Parathyroid adenoma (tissue), 2 donors: ENCODE measurements at regions not wholly inside any gene's neighbourhood (a gene's known extent, or its start where the extent isn't known, plus 50 kb on each side); places are given as distances from the start of the nearest gene placed in this dataset.

ENCODE experiments used
- H2AFZ ChIP-seq: fragments of 300-600 bp; sonication (generic); one replicate; pipeline ENCODE4 v1.7.0; 2017; ENCODE audit warnings: antibody characterized with exemption, mild to moderate bottlenecking
- H3K27ac ChIP-seq: fragments of 300-600 bp; sonication (generic); one replicate; pipeline ENCODE4 v1.7.0; 2017
- H3K27me3 ChIP-seq: fragments of 300-600 bp; sonication (generic); one replicate; pipeline ENCODE4 v1.7.0; 2017; ENCODE audit warnings: low read length; ENCODE audit not compliant: control insufficient read depth, insufficient read depth
- H3K36me3 ChIP-seq: fragments of 300-600 bp; sonication (generic); one replicate; pipeline ENCODE4 v1.7.0; 2017; ENCODE audit warnings: low read length; ENCODE audit not compliant: control insufficient read depth, insufficient read depth
- H3K4me1 ChIP-seq: fragments of 300-600 bp; sonication (generic); one replicate; pipeline ENCODE4 v1.7.0; 2017; ENCODE audit warnings: control low read depth
- H3K4me2 ChIP-seq: fragments of 300-600 bp; sonication (generic); one replicate; pipeline ENCODE4 v1.7.0; 2017; ENCODE audit warnings: low read length
- H3K4me3 ChIP-seq: fragments of 300-600 bp; sonication (generic); one replicate; pipeline ENCODE4 v1.7.0; 2017; ENCODE audit warnings: low read depth, low read length
- H3K79me2 ChIP-seq: fragments of 300-600 bp; sonication (generic); one replicate; pipeline ENCODE4 v1.7.0; 2017; ENCODE audit warnings: control low read depth
- H3K9ac ChIP-seq: fragments of 300-600 bp; sonication (generic); one replicate; pipeline ENCODE4 v1.7.0; 2017; ENCODE audit warnings: mild to moderate bottlenecking
- H3K9me3 ChIP-seq: fragments of 300-600 bp; sonication (generic); one replicate; pipeline ENCODE4 v1.7.0; 2017; ENCODE audit warnings: low read length; ENCODE audit not compliant: control insufficient read depth
- TF ChIP-seq, protein P1 (sequence below): fragments of 300-600 bp; sonication (generic); IDR thresholded peaks from one replicate; pipeline ENCODE4 v1.7.0; 2017; ENCODE audit warnings: antibody characterized with exemption, mild to moderate bottlenecking
- donor health status: primary hyperparathyroidism.

- no peaks in the 10 kb centered on the region for H3K36me3 ChIP-seq
- H2AFZ ChIP-seq, result no peak overlapping the region
- TF ChIP-seq, protein P1, sequence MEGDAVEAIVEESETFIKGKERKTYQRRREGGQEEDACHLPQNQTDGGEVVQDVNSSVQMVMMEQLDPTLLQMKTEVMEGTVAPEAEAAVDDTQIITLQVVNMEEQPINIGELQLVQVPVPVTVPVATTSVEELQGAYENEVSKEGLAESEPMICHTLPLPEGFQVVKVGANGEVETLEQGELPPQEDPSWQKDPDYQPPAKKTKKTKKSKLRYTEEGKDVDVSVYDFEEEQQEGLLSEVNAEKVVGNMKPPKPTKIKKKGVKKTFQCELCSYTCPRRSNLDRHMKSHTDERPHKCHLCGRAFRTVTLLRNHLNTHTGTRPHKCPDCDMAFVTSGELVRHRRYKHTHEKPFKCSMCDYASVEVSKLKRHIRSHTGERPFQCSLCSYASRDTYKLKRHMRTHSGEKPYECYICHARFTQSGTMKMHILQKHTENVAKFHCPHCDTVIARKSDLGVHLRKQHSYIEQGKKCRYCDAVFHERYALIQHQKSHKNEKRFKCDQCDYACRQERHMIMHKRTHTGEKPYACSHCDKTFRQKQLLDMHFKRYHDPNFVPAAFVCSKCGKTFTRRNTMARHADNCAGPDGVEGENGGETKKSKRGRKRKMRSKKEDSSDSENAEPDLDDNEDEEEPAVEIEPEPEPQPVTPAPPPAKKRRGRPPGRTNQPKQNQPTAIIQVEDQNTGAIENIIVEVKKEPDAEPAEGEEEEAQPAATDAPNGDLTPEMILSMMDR, result no peak
- no peaks in the 10 kb centered on the region for H3K27me3 ChIP-seq
- no peak overlapping the region for H3K27ac ChIP-seq
- no peak overlapping the region for H3K4me2 ChIP-seq
- no peaks in the 10 kb centered on the region for H3K79me2 ChIP-seq
- no peaks in the 10 kb centered on the region for H3K9me3 ChIP-seq
- H3K4me1 ChIP-seq, result no peaks in the 10 kb centered on the region
- H3K4me3 ChIP-seq, result no peak overlapping the region
- no peak overlapping the region for H3K9ac ChIP-seq
These were observed 117.5 kb upstream of the ZNF521 start for GRCh38 chr18:25469489-25469888.

DNA sequence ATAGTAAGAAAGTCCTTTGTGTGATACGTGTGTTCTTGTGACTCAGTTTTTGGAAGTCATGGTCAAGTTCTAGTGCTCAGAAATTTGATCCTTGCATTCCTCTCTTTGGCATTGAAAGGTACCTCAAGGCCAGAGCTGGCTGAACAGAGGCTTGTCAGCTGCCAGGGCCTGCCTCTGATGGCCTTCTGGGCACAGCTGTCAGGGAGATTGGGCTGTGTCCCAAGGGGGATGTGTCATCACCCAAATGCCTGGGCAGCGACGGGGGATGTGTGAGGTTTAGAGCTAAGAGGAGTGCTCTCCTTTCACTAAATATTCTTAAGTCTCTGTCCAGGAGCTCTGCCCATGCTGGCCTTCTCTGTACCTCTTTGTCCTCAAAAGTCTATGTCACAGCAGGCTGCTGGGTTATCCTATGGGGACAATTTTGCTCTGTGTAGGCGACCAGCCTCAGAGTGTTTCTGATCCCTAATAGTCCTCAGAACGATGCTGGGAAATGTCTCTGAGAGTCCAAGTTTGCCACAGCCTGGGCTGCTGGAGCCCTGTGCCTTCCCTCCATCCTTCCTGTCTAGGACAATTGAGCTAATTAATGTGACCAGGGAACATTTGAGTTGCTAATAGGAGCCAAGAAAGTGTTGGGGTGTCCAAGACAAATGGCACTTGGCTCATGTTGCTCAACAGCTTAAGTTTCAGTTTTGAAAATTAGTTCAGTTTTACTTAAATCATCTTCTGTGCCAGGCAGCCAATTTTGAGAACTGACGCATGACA, 115.4 kb upstream of the ZNF521 start:
- Histone ChIP-seq H3K9me3 (no peaks in the 10 kb centered on the region), H3K27me3 (no peaks in the 10 kb centered on the region), H3K4me3 (no peak overlapping the region), H3K79me2 (no peaks in the 10 kb centered on the region), H2AFZ (no peak overlapping the region), H3K4me1 (no peaks in the 10 kb centered on the region), H3K9ac (no peak overlapping the region), H3K27ac (no peak overlapping the region), H3K4me2 (no peak overlapping the region), H3K36me3 (no peaks in the 10 kb centered on the region)
- TF ChIP-seq, protein P1, result no peak

DNA sequence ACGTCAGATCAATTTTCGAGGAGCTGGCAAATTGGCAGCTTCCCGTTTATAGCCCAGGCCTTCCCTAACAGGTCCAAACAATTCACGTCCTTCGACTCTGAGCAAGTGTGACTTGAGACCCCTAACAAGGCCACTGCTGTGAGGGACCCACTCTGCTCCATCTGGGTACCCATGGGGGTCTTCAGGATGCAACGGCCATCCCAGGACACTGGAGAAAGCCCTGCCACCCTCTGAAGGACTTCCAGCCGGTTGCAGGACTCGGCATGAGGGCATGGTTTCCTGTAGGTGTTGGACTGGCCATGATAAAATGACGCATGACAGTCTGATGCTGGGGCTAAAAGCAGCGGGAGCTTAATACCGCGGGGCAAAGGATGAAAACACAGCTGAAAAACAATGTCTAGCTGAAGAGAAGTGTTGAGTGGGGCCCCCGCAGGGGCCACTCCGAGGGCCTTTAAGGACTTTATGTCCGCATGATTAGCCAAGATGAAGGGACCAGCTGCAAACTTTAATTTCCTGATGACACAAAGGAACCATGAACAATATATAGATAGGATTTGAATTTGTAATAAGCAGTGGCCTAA, 113.3 kb upstream of the ZNF521 start:
- TF ChIP-seq, protein P1, result no peak
- Histone ChIP-seq H2AFZ (no peak overlapping the region), H3K27me3 (no peaks in the 10 kb centered on the region), H3K4me1 (no peaks in the 10 kb centered on the region), H3K79me2 (no peaks in the 10 kb centered on the region), H3K27ac (no peak overlapping the region), H3K4me3 (no peak overlapping the region), H3K9ac (no peak overlapping the region), H3K9me3 (no peaks in the 10 kb centered on the region), H3K36me3 (no peaks in the 10 kb centered on the region), H3K4me2 (no peak overlapping the region)

GRCh38 chr18:25464227-25464626, 112.3 kb upstream of the ZNF521 start:
- Histone ChIP-seq H3K4me1 (no peaks in the 10 kb centered on the region), H3K79me2 (no peaks in the 10 kb centered on the region), H3K4me2 (no peak overlapping the region), H3K9ac (no peak overlapping the region), H2AFZ (no peak overlapping the region), H3K4me3 (no peak overlapping the region), H3K9me3 (no peaks in the 10 kb centered on the region), H3K27me3 (no peaks in the 10 kb centered on the region), H3K36me3 (no peaks in the 10 kb centered on the region), H3K27ac (no peak overlapping the region)
- TF ChIP-seq, protein P1, result no peak

GRCh38 chr18:25463726-25464125, 111.8 kb upstream of the ZNF521 start:
- H3K27ac ChIP-seq, result no peak overlapping the region
- H3K4me3 ChIP-seq, result no peak overlapping the region
- no peaks in the 10 kb centered on the region for H3K79me2 ChIP-seq
- H3K4me1 ChIP-seq, result no peaks in the 10 kb centered on the region
- H3K9ac ChIP-seq, result no peak overlapping the region
- H2AFZ ChIP-seq, result no peak overlapping the region
- TF ChIP-seq, protein P1, result no peak
- no peaks in the 10 kb centered on the region for H3K9me3 ChIP-seq
- H3K27me3 ChIP-seq, result no peaks in the 10 kb centered on the region
- no peaks in the 10 kb centered on the region for H3K36me3 ChIP-seq
- no peak overlapping the region for H3K4me2 ChIP-seq
